NCI-H1930 (cell line): ENCODE measurements at regions not wholly inside any gene's neighbourhood (a gene's known extent, or its start where the extent isn't known, plus 50 kb on each side); places are given as distances from the start of the nearest gene placed in this dataset.
"Not testable (repeated sequence)": the region's sequence is repeated elsewhere in the genome, so short reads cannot be mapped to it uniquely, and the experiment has no call there.

ENCODE experiments used
- DNase-seq, 2 experiments: peaks; one replicate each; lab custom pipeline; 2025; lab: John Stamatoyannopoulos, UW

DNA sequence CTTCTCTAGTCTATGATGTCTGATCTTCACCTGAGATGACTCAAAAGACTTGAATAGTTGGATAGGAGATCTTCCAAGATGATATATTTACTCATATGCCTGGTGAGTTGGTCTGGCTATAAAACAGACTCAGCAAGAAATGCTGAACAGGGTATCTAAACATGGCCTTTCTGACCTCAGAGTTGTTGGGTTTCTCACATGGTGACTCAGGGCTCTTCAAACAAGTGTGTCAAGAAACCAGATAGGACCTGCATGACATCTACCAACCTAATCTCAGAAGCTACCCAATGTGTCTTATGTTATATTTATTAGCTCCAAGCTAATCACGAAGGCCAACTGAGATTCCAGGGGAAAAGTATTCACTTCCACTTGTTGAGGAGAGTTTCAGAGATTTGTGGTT lies 1477.3 kb downstream of the CDH8 start:
- DNase-seq: no peak

DNA sequence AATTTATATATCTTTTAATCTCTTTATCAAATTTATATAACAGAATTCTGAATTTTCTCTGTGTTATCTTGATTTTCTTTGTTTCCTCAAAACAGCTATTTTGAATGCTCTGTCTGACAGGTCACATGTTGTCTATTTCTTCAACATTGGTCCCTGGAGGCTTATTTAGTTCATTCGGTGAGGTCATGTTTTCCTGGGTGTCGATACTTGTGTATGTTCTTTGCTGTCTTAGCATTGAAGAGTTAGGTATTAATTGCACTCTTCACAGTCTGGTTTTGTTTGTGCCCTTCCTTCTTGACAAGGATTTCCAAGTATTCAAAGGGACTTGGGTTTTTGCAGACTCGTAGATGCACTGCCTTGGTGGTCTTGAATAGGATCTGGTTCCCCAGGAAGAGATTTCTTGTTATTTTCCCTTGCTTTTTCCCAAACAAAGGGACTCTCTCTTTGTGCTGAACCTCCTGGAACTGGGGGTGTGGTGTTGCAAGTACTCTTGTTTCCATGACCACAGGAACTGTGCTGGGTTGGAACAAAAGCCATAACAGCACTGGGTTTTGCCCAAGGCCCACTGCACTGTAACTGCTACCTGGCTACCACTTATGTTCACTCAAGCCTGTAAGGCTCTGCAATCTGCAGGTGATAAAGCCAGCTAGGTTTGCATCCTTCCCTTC lies 1483.0 kb downstream of the CDH8 start:
- DNase-seq: no peak

DNA sequence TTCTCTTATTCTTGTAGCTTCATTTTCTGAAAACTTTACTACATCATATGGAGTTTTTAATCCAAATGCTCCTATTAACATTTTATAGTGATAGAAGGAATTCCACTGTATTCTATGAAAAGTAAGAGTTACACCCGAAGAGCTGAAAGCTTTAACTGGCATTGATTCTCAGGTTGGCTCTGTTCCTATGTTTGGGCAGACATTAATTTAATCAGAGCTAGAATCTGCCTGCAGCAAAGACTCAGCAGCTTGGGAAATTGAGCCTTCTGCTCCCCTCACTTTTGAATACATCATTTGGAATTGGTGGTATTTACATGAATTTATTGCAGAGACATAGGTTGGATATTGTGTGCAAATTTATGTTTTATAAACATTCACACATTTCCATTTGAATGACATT lies 1494.7 kb downstream of the CDH8 start:
- no peak for DNase-seq

DNA sequence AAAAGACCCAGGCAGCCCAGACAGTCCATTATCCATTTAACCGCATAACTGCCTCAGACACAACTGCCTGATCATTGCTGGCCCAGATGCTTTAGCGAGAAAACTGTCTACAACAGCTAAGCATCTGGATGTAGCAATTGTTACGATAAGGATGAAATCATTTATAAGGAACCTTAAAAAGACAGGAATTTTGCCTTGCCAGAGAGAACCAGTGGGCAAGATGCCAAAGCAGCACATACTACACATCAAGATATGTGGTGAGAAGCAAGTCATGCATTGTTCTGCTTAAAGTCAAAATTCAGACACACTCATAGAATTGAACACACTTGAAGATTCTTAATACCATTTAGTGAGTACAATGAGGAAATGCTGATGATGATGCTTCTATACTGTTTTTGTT lies 1525.3 kb downstream of the CDH8 start:
- DNase-seq: no peak

DNA sequence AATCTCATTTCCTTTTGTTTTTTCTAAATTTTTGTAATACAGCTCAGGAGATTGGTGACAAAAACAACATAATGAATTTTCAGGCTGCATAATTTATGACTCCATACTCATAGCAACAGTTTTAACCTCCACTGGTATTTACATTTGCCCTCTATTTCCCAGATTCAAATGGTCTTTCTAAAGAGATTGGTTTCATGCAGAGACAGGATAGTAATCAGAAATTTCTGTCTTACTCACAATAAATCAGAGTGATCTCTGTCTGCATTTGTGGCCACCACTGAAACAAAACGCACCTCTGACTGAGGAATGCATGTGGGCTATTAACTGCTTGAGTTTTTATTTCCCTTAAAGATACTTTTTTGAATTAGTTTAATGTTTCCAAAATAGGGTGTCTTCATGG lies 1526.0 kb downstream of the CDH8 start:
- no peak for DNase-seq

DNA sequence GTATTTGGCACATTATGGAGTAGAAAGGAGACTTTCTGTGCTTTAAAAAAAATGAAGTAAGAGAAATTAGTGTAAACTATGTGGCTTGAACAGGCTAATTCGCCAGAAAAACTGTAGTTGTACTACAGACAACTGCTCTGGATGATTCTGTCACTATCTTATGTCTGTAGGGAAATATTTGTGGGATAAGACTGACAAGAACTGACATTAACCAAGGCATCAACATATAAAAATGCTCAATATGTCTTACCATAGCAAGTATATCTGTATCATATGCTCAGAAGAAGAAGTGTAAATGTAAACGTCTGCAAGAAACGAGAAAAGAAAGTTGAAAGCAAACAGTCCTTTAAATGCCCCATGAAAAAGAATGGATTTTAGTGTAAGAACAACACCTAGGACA lies 1545.0 kb downstream of the CDH8 start:
- no peak for DNase-seq

DNA sequence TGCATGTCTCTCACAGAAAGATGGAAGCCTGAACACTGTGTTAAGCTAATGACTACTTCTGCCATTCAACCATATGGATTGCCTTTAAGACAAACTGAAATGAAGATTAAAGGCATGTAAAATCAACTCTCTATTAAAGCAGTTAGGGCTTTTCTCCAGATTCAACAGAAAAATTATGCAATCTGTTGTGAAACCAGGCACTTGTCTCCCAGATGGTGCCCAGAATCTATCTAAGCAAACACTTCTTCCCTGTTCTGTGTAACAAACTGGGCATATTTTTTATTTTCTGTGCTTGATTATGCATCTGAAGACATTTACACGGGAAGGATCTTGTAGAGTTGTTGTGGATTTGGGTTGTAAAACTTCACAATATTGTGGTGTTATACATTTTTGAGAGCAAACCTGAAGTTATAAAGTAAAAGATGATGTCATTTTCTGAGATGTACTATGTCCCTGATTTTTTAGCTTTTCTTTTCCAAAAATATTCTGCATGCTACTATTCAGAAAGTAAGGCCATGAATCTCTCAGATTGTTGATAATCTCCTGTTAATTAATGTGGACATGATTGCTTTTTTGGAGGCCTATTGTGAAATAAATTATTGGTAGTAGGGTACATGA lies 1550.3 kb downstream of the CDH8 start:
- no peak for DNase-seq

DNA sequence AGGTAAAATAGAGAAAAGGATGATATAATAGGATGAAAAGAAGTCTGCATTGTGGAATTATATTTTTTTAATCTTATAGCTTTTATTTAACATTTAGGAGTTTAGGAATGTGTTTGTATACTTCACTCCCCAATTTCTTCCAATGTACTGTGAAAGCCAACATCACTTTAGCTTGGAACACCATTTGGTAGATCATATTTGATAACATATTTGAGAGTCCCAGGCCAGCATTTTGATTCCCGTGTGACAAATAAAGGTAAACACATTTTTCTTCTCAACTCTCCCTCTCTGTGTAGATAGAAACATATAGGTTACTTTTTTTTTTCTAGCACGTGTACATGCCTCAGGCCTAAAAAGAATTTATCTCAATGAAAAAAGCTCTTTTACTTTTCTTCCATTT lies 1551.3 kb downstream of the CDH8 start:
- no peak for DNase-seq

DNA sequence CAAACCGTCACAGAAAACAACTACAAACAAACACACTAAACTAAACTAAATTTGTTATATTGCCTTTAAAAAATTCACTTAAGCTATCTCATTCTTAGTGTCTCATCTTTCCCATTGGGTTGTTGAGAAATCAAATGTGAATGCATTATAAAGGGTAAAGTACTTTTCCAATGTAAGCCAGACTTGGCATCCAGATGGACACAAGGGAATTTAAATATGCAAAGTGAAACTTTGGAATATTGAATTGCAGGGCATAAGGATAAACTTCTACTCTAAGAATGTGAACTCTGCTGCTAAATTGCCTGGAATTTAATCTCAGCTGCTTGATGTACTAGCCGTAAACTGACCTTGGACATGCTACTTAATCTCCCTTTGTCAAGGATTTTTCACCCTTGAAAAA lies 1554.6 kb downstream of the CDH8 start:
- DNase-seq: no peak

DNA sequence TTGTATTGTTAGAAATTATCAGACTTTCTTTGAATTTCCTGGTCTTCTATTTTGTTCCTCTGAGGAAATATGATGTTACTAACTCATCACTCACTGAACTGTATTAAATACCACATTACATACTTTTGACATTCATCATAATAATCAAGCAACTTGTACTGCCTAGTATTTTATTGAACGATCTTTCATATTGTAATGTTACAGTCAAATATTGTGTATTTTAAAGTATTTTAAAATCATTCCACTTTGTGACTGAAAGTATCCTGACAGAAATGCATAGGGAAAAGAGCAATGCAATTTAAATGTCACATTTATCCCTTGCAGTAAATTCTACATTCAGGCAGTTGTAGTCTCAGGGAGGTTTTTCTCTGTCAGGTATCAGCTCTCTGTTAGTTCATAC lies 1557.4 kb downstream of the CDH8 start:
- DNase-seq: no peak

DNA sequence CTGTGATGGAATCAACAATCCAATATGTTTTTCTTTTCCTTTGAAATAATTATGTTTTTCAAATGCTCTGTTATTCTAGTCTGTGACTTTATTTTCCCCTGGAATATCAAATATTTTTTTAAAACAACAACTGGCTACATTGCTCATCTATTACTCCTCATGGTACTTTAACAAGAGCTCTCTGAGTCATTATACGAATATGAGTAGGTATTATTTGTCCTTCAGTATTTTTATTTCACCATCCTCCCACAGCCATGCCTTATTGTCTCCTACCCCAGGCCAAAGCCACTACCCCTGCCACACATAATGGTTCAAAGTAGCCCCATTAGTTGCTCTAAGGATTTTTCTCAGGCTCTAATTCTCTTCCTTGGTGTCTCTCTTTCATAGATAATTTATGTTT lies 1572.3 kb downstream of the CDH8 start:
- no peak for DNase-seq

DNA sequence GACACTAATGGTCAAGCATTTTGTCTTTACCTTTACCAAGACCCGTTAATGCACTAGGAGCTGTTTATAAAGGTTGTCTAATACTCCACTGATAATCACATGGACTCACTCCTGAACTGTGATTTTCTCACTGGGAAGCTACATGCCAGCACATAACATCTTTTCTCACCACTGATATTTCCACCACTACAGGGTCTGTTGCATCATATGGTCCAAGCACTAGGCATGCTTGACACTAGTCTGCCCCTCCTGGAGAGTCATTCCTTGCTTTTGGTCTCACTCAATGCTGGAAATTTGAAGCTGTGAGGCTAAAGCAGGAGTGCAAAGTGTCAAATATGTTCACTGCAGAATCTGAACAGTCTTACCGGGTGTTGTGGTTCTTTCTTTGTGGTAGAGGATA lies 1576.8 kb downstream of the CDH8 start:
- no peak for DNase-seq

DNA sequence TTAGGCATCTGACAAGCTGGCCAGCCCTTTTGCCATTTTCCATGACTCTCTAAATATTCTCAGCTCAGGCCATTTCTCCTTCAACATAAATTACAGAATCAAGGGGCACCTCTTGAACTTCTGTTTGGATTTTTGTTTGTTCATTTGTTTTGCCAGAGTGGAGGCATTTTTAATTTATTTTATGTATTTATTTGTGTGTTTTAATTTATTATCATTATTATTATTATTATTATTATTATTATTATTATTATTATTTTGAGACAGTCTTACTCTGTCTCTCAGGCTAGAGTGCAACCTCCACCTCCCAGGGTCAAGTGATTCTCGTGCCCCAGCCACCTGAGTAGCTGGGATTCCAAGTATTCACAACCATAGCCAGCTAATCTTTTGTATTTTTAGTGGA lies 1578.0 kb downstream of the CDH8 start:
- DNase-seq: no peak

DNA sequence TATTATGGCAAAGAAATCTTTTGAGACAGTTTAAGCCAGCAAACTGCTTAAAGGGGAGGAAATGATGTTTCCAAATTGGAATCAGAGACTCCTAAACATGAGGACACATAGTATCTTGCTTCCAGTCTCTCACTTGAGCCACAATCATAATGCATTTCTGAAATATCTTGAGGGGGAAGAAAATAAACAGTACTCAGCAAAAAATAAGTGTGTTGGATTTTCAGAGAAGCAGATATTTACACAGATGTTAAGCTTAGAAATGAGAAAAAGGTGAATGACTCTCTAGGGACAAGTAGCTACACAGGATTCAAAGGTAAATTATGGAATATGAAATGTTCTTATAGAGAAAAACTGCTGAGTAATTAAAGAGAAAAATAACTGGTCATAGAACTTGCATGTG lies 1583.6 kb downstream of the CDH8 start:
- no peak for DNase-seq

DNA sequence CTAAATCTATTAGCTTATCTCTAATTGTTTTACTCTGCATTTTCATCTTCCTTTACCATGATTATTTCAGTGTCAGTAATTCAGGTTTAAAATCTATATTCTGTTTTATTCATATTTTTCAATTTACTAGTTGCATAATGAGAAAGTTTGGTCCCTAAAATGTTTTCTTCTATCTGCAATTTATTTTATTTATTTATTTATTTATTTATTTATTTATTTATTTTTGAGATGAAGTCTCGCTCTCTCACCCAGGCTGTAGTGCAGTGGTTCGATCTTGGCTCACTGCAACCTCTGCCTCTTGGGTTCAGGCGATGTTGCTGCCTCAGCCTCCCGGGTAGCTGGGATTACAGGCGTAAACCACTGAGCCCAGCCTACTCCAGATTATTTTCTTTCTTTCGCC lies 1597.3 kb downstream of the CDH8 start:
- no peak for DNase-seq

DNA sequence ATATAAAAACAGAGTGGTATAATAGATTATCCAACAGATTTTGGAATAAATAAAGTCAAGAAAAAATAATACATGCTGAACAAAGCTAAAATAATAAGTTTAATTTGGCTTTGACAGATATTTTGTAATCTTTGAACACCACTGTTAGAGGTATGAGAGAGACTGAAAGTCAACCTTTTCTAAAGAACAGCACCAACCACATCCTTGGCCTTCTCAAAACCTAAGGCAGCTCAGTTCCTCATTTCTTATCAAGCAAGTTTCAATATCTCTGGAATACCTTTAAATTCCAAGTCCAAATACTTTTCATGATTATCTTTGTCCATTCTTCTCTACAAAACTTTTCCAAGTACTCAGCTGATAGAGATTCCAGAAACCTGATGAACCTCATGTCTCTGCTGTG lies 1603.8 kb downstream of the CDH8 start:
- no peak for DNase-seq

DNA sequence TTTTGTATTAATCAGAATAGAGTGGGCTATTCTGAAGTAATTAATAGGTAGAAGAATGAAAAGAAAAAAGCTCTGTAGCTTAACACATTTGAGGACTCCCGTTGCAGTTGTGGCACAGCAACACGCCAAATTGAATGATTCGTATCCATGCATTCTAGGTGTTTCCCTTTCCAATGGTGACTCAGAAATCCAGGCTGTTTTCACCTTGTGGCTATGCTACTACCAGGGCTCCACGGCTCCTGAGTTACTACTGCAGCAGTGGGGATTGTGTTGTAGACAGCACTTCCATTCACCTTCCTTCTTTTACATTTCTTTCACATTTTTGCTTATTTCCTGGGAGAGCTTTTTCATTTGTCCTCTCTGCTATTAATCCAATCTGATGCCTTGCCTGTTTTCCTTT lies 1616.4 kb downstream of the CDH8 start:
- no peak for DNase-seq

DNA sequence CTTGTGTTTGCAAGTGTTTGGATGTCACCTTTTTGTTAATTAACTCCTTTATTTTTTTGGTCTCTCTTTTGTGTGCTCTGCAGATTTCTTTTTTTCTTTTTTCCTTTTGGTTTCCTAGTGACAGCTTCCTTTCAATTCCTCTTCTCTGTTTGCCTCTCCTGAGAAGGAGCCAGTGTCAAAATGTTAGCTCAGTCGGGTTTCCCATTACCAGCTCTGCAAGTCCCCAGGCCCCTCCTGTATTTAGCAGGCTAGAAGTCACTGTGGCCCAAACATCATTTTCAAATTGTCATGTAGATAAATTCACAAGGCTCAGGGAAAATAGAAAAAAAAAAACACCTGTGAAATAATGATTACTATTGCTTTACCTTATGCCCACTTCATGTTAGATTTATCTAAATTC lies 1621.6 kb downstream of the CDH8 start:
- no peak for DNase-seq

DNA sequence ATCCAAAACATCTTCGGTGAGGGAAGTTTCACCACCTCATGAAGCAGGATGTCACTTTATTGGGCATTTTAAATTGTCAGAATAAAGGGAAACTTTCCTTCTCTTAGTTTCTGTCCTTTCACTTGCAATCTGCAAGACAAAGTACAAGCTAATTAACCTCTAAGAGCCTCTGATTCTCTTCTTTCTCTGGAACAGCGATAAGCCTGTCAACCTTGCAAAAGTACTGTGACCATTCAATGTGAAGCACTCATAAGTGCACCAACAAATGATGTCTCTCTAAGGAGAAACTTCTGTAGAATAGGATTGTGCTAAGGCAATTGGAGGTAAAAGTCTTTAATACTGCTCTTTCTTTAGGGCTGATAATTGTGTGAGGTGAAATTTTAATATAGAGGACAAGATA lies 1622.3 kb downstream of the CDH8 start:
- DNase-seq: no peak

DNA sequence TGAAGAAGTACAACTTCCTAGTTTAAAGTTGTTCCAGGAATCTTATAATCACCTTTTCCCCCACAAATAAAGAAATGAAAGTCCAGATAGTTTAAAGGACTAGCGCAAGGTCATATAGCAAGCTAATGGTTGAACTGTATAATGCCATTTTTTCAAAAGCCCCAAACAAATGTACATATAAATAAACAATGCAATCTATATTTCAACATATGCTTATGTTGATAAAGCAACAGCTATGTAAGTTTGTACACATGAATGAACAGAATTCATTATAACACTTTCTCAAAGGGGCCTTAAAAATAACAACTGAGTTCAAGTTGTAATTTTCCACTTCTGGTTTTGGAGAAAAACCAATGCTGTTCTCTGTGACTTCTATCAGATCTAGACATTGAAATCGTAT lies 1628.6 kb downstream of the CDH8 start:
- no peak for DNase-seq

DNA sequence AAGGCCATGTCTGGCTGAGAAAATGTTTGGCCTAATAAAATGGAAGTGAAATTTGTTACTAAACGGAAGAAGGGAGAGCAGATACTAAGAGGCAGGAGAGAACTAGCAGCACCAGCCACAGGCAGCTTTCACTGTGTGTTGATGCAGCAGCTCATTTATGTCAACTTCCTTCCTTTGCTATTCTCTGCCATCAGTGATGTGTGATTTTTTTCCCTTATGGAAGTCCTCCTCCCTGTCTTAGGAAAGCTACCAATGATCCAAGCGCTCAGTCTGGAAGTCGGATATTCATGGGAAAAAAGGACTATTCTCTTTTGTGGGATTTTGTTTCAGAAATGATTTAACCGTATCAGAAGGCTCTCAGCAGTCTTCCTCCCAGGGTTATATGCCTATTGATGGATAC lies 1629.2 kb downstream of the CDH8 start:
- no peak for DNase-seq

DNA sequence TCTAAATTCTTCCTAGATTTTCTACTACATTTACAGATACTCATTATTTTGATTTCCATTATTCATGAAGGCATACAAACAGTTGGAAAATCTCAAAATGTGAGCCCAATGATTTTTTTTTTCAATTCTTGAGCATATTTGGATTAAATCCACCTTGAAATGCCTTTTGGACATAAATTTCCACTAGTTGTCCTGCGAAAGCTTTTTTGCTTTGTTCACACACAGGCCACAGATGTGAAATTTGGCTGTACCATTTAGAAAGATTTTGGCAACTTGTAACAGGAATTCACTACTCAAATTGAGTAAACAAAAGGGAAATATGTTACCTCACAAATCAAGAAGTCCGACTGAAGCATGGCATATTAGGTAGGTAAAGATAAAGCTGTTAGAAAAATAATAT lies 1631.0 kb downstream of the CDH8 start:
- DNase-seq: no peak

DNA sequence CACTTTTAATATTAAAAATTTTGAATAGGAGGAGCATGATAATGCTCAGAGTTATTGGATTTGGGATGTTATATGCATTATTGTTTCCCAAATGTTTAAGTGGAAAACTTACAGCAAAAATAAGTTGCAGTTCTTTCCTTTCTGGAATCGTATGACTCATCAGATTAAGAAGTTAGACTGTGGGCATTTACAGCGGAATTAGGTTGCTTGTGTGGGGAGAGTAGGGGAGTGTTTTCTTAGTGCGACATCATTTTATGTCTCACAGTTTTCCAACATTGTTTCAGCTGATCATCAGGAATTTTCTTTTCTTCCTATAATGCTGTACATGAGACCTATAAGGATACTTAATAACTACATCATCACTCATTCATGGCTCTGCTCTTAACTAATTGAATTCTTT lies 1631.8 kb downstream of the CDH8 start:
- no peak for DNase-seq

DNA sequence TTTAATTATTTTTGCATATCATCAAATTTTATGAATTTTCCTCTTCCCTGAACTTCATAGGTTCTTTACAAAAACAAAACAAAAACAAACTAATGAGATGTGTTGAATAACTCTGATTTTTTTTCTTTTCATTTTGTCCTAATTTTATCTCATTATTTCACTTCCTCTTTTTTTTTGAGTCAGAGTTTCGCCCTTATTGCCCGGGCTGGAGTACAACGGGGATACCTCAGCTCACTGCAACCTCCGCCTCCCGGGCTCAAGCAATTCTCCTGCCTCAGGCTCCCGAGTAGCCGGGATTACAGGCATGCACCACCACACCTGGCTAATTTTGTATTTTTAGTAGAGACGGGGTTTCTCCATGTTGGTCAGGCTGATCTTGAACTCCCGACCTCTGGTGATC lies 1633.3 kb downstream of the CDH8 start:
- DNase-seq: not testable (repeated sequence)
